ENCODE measurements at regions not wholly inside any gene's neighbourhood (a gene's known extent, or its start where the extent isn't known, plus 50 kb on each side); places are given as distances from the start of the nearest gene placed in this dataset.
"Not testable (repeated sequence)": the region's sequence is repeated elsewhere in the genome, so short reads cannot be mapped to it uniquely, and the experiment has no call there.

- H3K4me3 Mint-ChIP-seq: not testable (repeated sequence)
These were observed 4489.2 kb upstream of the OR11H1 start for GRCh38 chr22:11038786-11039185.

GRCh38 chr22:11041416-11041815 is 4486.6 kb upstream of the OR11H1 start:
- H3K4me1 Mint-ChIP-seq (ENCODE audit: low read depth); H3K4me3 Mint-ChIP-seq; DNase-seq (ENCODE audit: low spot score); H3K27ac Mint-ChIP-seq; H3K36me3 Mint-ChIP-seq (ENCODE audit: low read depth); H3K27me3 Mint-ChIP-seq (ENCODE audit: low read depth): not testable (repeated sequence)
- peaks cover 63% of the 10 kb centered on the region for H3K9me3 Mint-ChIP-seq

More at GRCh38 chr22:11038786-11039185, 4489.2 kb upstream of the OR11H1 start:
- peaks cover 82% of the 10 kb centered on the region for H3K9me3 Mint-ChIP-seq
- H3K36me3 Mint-ChIP-seq (ENCODE audit: low read depth); H3K27me3 Mint-ChIP-seq (ENCODE audit: low read depth); H3K27ac Mint-ChIP-seq; H3K4me1 Mint-ChIP-seq (ENCODE audit: low read depth); DNase-seq (ENCODE audit: low spot score): not testable (repeated sequence)

DNA sequence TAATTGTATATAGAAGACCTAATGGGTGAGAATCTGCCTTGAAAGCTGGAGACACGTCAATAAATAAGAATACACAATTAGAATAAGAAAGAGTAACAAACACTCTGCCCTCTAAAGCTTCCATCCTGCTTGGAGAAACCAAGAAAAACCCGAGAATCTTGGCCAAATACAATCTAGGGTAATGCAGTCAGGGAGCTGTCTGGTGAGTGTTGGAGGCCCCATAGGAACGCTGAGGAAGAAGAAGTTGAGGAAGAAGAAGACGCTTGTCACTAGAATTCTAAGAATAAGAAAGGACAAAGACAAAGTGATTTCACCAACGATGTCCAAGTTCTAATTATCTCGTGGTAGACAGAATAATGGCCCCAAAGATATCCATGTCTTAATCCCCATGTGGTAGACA is 4485.9 kb upstream of the OR11H1 start:
- H3K4me3 Mint-ChIP-seq: no peak overlapping the region
- no peak for DNase-seq (ENCODE audit: low spot score)
- H3K4me1 Mint-ChIP-seq (ENCODE audit: low read depth): no peaks in the 10 kb centered on the region
- H3K36me3 Mint-ChIP-seq (ENCODE audit: low read depth): peaks cover 1% of the 10 kb centered on the region
- no peak overlapping the region for H3K27ac Mint-ChIP-seq
- no peaks in the 10 kb centered on the region for H3K27me3 Mint-ChIP-seq (ENCODE audit: low read depth)
- H3K9me3 Mint-ChIP-seq: peaks cover 59% of the 10 kb centered on the region

DNA sequence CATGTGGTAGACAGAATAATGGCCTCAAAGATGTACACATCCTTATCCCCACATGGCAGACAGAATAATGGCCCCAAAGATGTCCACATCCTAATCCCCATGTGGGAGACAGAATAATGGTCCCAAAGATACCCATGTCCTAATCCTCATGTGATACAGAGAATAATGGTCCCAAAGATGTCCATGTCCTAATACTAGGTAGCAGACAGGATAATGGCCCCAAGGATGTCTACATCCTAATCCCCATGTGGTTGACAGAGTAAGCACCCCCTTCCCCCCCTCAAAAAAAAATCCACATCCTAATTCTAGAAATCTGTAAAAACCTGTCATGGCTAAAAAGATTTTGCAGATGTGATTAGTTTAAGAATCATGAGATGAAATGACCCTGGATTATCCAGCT is 4484.7 kb upstream of the OR11H1 start:
- H3K27ac Mint-ChIP-seq; H3K36me3 Mint-ChIP-seq (ENCODE audit: low read depth); H3K4me1 Mint-ChIP-seq (ENCODE audit: low read depth); H3K4me3 Mint-ChIP-seq; H3K27me3 Mint-ChIP-seq (ENCODE audit: low read depth); DNase-seq (ENCODE audit: low spot score): not testable (repeated sequence)
- H3K9me3 Mint-ChIP-seq: peaks cover 49% of the 10 kb centered on the region

DNA sequence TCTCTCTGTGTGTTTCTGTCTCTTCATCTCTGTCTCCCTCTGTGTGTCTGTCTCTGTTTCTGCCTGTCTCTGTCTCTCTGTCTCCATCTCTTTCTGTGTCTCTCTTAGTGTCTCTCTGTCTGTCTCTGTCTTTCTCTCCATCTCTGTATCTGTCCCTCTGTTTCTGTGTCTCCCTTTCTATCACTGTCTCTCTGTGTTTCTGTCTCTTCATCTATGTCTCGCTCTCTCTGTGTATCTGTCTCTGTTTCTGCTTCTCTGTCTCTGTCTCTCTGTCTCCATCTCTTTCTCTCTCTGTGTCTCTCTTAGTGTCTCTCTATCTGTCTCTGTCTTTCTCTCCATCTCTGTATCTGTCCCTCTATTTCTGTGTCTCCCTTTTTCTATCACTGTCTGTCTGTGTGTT is 4479.1 kb upstream of the OR11H1 start:
- H3K9me3 Mint-ChIP-seq: peaks cover 24% of the 10 kb centered on the region
- H3K27ac Mint-ChIP-seq; H3K4me3 Mint-ChIP-seq; H3K27me3 Mint-ChIP-seq (ENCODE audit: low read depth); H3K36me3 Mint-ChIP-seq (ENCODE audit: low read depth); H3K4me1 Mint-ChIP-seq (ENCODE audit: low read depth); DNase-seq (ENCODE audit: low spot score): not testable (repeated sequence)

GRCh38 chr22:11050226-11050625 is 4477.8 kb upstream of the OR11H1 start:
- H3K27me3 Mint-ChIP-seq (ENCODE audit: low read depth); DNase-seq (ENCODE audit: low spot score); H3K4me1 Mint-ChIP-seq (ENCODE audit: low read depth); H3K27ac Mint-ChIP-seq; H3K4me3 Mint-ChIP-seq; H3K36me3 Mint-ChIP-seq (ENCODE audit: low read depth): not testable (repeated sequence)
- peaks cover 32% of the 10 kb centered on the region for H3K9me3 Mint-ChIP-seq

DNA sequence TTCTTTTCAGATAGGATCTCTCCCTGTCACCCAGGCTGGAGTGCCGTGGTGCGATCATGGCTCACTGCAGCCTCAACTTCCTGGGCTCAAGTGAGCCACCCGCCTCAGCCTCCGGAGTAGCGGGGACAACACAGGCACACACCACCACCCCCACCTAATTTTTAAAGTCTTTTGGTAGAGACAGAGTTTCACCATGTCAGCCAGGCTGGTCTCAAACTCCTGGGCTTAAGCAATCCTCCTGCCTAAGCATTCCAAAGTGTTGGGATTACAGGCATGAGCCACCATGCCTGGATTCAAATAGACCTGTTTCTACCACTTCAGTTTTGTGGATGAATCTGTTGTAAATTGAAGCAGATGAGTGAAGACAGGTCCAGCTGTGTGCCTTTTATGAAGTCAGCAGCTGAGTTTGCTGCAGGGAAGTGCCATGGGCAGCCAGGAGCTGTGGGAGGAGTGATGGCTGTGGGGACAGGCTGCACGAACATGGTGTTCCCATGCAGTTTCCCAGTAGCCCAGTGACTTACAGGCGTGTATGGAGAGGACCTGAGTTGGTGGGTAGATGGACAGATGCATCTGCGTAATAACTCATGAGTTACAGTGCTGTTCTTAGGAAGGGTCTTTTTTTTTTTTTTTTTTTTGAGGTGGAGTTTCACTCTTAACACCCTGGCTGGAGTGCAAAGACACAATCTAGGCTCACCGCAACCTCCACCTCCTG is 4476.4 kb upstream of the OR11H1 start:
- H3K27me3 Mint-ChIP-seq (ENCODE audit: low read depth); DNase-seq (ENCODE audit: low spot score); H3K36me3 Mint-ChIP-seq (ENCODE audit: low read depth); H3K4me1 Mint-ChIP-seq (ENCODE audit: low read depth); H3K27ac Mint-ChIP-seq; H3K4me3 Mint-ChIP-seq: not testable (repeated sequence)
- H3K9me3 Mint-ChIP-seq: peaks cover 44% of the 10 kb centered on the region

DNA sequence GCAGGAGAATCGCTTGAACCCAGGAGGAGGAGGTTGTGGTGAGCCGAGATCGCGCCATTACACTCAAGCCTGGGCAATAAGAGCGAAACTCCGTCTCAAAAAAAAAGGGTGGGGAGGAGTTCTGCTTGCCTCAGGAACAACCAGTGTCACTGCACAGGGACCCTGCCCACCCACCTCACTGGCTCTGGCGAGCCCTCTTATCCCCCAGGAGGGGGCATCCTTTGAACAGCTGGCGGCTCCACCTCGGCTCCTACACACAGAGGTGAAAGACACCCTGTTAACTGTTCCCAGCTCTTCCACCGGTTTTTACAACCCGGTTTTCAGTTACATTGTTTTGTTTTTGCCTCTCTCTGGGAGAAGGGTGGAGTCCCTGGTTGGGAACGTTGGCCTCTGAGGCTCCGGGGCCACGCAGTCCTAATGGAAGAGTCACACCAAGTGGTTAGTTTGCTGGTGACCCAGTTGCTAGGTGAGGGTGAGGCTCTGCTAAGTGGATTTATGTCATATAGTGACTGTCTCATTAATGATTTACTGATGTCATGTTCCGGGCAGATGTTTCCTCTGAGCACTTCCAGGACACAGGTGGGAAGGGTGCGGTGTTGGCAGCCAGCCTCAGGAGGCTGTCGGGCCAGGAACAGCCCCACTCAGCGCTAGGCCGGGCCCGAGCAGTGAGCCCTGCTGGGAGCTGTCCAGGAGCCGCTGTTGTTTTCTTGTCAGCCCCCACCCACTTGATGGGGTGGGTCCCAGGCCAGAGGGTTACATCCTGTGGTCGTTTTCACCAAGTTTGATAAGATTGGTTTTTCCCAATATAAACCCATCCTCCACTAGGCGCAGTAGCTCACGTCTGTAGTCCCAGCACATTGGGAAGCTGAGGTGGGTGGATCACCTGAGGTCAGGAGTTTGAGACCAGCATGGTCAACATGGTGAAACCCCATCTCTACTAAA is 4474.3 kb upstream of the OR11H1 start:
- H3K27ac Mint-ChIP-seq; H3K27me3 Mint-ChIP-seq (ENCODE audit: low read depth); H3K4me3 Mint-ChIP-seq; DNase-seq (ENCODE audit: low spot score); H3K4me1 Mint-ChIP-seq (ENCODE audit: low read depth): not testable (repeated sequence)
- H3K36me3 Mint-ChIP-seq (ENCODE audit: low read depth): peaks cover 12% of the 10 kb centered on the region
- H3K9me3 Mint-ChIP-seq: peaks cover 48% of the 10 kb centered on the region

GRCh38 chr22:11054681-11055080 is 4473.3 kb upstream of the OR11H1 start:
- H3K9me3 Mint-ChIP-seq: peaks cover 47% of the 10 kb centered on the region
- H3K27me3 Mint-ChIP-seq (ENCODE audit: low read depth); H3K4me1 Mint-ChIP-seq (ENCODE audit: low read depth); DNase-seq (ENCODE audit: low spot score); H3K4me3 Mint-ChIP-seq; H3K27ac Mint-ChIP-seq: not testable (repeated sequence)
- H3K36me3 Mint-ChIP-seq (ENCODE audit: low read depth): peaks cover 11% of the 10 kb centered on the region

GRCh38 chr22:11055176-11055575 is 4472.8 kb upstream of the OR11H1 start:
- peaks cover 11% of the 10 kb centered on the region for H3K36me3 Mint-ChIP-seq (ENCODE audit: low read depth)
- H3K27ac Mint-ChIP-seq; H3K4me3 Mint-ChIP-seq; H3K27me3 Mint-ChIP-seq (ENCODE audit: low read depth); DNase-seq (ENCODE audit: low spot score); H3K4me1 Mint-ChIP-seq (ENCODE audit: low read depth): not testable (repeated sequence)
- H3K9me3 Mint-ChIP-seq: peaks cover 51% of the 10 kb centered on the region

- Mint-ChIP-seq H3K36me3 (ENCODE audit: low read depth) (peaks cover 11% of the 10 kb centered on the region), H3K9me3 (peaks cover 69% of the 10 kb centered on the region)
- H3K27ac Mint-ChIP-seq; H3K27me3 Mint-ChIP-seq (ENCODE audit: low read depth); DNase-seq (ENCODE audit: low spot score); H3K4me3 Mint-ChIP-seq; H3K4me1 Mint-ChIP-seq (ENCODE audit: low read depth): not testable (repeated sequence)
These were observed 4469.9 kb upstream of the OR11H1 start for GRCh38 chr22:11057955-11058547.

GRCh38 chr22:11059129-11059528 is 4468.9 kb upstream of the OR11H1 start:
- not testable (repeated sequence) for H3K27ac Mint-ChIP-seq; DNase-seq (ENCODE audit: low spot score); H3K4me3 Mint-ChIP-seq; H3K36me3 Mint-ChIP-seq (ENCODE audit: low read depth); H3K4me1 Mint-ChIP-seq (ENCODE audit: low read depth); H3K27me3 Mint-ChIP-seq (ENCODE audit: low read depth)
- H3K9me3 Mint-ChIP-seq: peaks cover 74% of the 10 kb centered on the region

- not testable (repeated sequence) for H3K4me1 Mint-ChIP-seq (ENCODE audit: low read depth); H3K4me3 Mint-ChIP-seq; H3K27ac Mint-ChIP-seq; H3K27me3 Mint-ChIP-seq (ENCODE audit: low read depth); DNase-seq (ENCODE audit: low spot score)
- Mint-ChIP-seq H3K9me3 (peaks cover 78% of the 10 kb centered on the region), H3K36me3 (ENCODE audit: low read depth) (peaks cover 10% of the 10 kb centered on the region)
These were observed 4467.2 kb upstream of the OR11H1 start for GRCh38 chr22:11060797-11061196.

GRCh38 chr22:11062534-11062933 is 4465.5 kb upstream of the OR11H1 start:
- H3K9me3 Mint-ChIP-seq: peaks cover 81% of the 10 kb centered on the region
- not testable (repeated sequence) for H3K4me3 Mint-ChIP-seq; H3K27me3 Mint-ChIP-seq (ENCODE audit: low read depth)

More at GRCh38 chr22:11062534-11062933, 4465.5 kb upstream of the OR11H1 start:
- H3K27ac Mint-ChIP-seq; DNase-seq (ENCODE audit: low spot score); H3K4me1 Mint-ChIP-seq (ENCODE audit: low read depth): not testable (repeated sequence)
- peaks cover 18% of the 10 kb centered on the region for H3K36me3 Mint-ChIP-seq (ENCODE audit: low read depth)
